ENCODE measurements at regions not wholly inside any gene's neighbourhood (a gene's known extent, or its start where the extent isn't known, plus 50 kb on each side); places are given as distances from the start of the nearest gene placed in this dataset.
A peak's percentile ranks its signal among the peaks of the same experiment; 100 is the strongest.

DNA sequence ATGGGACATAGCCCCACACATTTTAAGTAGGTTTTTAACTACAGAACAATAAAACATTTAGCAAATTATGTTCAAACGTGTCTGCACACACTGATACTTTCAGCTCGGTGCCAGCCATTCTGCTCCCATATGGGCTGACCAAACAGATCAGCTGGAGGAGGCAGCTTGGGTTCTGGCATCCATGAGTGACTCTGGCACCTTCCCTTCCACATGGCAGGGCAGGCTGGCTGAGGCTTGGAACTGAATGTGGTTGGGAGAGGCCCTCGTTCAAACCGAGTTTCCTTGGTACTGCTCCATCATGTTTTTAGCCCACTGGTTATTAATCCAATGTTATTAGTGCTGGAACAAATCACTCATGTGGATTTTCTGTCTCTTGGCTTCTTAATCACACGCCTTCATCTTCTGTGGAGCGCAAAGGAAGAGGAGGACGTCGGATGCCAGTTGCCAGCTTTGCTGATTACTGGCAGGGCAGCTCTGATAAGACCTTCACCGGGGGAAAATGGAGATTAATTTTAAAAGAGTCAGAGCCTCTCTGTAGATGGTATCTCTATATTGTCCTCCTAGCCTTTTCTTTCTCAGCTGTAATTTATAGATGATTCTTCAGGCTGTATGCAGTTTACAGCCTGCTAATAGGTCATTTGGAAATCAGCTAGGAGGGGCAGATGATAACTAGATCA is 93.1 kb upstream of the TIAM2 start:
- H3K4me3 ChIP-seq (ENCODE audit: low read depth, low read length): no peak overlapping the region
- DNase-seq (ENCODE audit: low read depth): no peak
- TF ChIP-seq, protein P1, sequence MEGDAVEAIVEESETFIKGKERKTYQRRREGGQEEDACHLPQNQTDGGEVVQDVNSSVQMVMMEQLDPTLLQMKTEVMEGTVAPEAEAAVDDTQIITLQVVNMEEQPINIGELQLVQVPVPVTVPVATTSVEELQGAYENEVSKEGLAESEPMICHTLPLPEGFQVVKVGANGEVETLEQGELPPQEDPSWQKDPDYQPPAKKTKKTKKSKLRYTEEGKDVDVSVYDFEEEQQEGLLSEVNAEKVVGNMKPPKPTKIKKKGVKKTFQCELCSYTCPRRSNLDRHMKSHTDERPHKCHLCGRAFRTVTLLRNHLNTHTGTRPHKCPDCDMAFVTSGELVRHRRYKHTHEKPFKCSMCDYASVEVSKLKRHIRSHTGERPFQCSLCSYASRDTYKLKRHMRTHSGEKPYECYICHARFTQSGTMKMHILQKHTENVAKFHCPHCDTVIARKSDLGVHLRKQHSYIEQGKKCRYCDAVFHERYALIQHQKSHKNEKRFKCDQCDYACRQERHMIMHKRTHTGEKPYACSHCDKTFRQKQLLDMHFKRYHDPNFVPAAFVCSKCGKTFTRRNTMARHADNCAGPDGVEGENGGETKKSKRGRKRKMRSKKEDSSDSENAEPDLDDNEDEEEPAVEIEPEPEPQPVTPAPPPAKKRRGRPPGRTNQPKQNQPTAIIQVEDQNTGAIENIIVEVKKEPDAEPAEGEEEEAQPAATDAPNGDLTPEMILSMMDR (IDR thresholded peaks at IDR 0.05; ENCODE audit: insufficient read depth, low read depth, low read length, missing control alignments): no peak

DNA sequence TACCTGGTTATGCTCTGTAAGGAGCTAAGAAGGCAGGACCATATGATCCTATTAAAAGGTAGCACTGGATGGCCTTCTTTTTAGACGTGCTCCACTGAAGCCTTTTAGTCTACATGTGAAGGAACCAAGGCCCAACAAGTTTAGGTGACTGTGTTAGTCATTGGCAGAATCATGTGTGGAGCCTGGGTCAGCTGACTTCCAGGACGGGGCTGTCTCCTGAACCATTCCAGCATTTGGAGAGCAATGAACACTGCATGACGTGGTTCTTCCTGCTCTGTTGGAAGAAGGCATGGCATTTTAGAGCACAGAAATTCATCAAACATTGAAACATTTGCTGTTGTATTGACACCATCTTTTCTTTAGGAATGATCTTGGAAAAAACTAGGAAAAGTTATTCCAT is 87.8 kb upstream of the TIAM2 start:
- H3K4me3 ChIP-seq (ENCODE audit: low read depth, low read length): no peak overlapping the region
- TF ChIP-seq, protein P1 (IDR thresholded peaks at IDR 0.05; ENCODE audit: insufficient read depth, low read depth, low read length, missing control alignments): no peak
- no peak for DNase-seq (ENCODE audit: low read depth)

DNA sequence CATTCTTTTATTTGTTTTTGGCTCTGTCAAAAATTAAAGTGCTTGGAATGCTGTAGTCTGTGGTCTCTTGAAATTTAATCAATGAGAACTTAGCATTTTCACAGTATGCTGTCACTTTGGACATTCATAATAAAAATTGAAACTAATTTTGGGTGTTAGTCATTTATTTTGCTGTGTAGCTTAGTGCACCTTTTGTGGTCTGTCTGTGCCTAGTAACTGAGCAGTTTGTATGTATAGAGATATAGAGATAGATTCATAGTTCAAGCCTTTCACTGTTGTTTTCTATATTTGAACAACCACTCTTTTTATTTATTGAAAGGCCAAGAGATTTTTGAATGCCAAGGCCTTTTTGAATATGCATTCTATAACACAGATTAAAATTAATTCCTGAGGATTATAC is 86.4 kb upstream of the TIAM2 start:
- DNase-seq (ENCODE audit: low read depth): no peak
- H3K4me3 ChIP-seq (ENCODE audit: low read depth, low read length): no peak overlapping the region
- TF ChIP-seq, protein P1 (IDR thresholded peaks at IDR 0.05; ENCODE audit: insufficient read depth, low read depth, low read length, missing control alignments): no peak

DNA sequence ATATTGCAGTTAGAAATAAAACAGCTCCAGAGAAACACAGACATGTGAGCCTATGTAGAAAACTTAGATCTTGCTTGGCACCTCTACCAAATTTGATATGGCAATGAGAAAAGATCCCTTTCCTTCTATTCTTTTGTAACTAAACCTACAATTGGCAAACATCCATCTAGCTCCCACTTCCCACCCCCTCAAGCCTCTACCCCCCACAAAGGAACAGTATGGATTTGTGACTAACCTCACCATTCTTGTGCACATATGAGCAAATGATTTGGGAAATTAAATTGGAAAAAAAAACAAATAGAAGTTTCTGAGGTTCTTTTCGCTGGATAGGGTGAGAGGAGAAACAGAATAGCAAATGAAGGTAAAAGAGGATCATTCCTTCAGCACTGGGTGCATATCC is 85.8 kb upstream of the TIAM2 start:
- H3K4me3 ChIP-seq (ENCODE audit: low read depth, low read length): no peak overlapping the region

DNA sequence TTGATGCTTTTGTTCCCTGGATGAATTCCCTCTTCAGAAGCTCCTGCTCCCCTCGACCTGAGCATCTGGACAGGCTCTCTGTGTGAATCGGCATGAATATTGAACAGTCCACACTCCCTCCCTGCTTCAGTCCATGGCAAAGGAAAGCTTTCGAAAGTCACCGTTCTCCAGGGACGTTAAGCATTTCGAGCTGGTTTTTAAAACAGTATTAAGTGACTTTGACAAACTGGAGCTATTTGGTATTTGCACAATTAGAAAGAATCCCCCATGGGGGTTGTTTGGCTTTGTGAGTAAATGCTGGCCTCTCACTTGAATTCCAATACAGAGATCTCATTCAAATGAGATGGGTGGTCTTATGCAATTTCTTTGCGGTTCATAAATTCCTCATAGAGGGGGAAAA is 85.3 kb upstream of the TIAM2 start:
- no peak overlapping the region for H3K4me3 ChIP-seq (ENCODE audit: low read depth, low read length)
- DNase-seq (ENCODE audit: low read depth): no peak
- TF ChIP-seq, protein P1 (IDR thresholded peaks at IDR 0.05; ENCODE audit: insufficient read depth, low read depth, low read length, missing control alignments): no peak

More for the DNA sequence above, 85.8 kb upstream of the TIAM2 start:
- DNase-seq (ENCODE audit: low read depth): no peak
- TF ChIP-seq, protein P1 (IDR thresholded peaks at IDR 0.05; ENCODE audit: insufficient read depth, low read depth, low read length, missing control alignments): no peak

DNA sequence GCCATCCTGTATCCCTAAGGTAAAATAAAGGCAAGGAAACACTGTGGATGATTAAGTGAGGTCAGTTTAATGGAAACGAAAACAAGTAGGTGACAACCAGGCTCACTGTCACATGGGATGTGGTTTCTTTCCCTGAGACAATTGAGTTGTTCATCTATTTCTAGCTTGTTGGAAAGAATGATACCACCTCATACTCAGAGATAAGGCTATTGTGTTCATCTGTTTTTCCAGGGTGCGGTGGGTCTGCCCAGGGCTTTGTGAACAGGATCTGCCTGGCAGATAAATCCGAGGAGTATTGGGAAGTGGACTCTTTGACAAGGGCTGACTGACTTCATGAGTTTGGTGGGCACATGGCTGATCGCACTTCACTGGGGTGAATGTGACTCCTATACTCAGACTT is 80.8 kb upstream of the TIAM2 start:
- TF ChIP-seq, protein P1 (IDR thresholded peaks at IDR 0.05; ENCODE audit: insufficient read depth, low read depth, low read length, missing control alignments): no peak

DNA sequence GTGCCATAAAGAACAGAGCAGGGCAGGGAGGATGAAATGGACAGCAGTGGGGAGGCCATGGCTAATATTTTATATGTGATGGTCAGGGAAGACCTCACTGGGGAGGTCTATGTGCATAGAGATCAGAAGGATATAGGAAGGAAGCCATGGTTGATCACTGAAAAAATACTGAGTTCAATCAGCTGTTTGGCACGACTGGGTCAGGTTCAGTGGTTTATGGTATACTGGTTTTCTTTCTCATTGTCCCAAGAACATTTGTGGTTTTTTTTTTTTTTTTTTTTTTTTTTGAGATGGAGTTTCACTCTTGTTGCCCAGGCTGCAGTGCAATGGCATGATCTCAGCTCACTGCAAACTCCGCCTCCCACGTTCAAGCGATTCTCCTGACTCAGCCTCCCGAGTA is 78.3 kb upstream of the TIAM2 start:
- no peak overlapping the region for H3K4me3 ChIP-seq (ENCODE audit: low read depth, low read length)
- peak; percentile 7 for DNase-seq (ENCODE audit: low read depth)
- TF ChIP-seq, protein P1 (IDR thresholded peaks at IDR 0.05; ENCODE audit: insufficient read depth, low read depth, low read length, missing control alignments): no peak

More for the DNA sequence above, 80.8 kb upstream of the TIAM2 start:
- H3K4me3 ChIP-seq (ENCODE audit: low read depth, low read length): no peak overlapping the region
- DNase-seq (ENCODE audit: low read depth): no peak

Measured in GM12865 (cell line).